H1 (cell line): ENCODE measurements at regions not wholly inside any gene's neighbourhood (a gene's known extent, or its start where the extent isn't known, plus 50 kb on each side); places are given as distances from the start of the nearest gene placed in this dataset.

Experiments
- CTCF ChIA-PET: fragments of 300-600 bp; sonication (Branson Sonifier 250); formaldehyde crosslinking; loops from one replicate; lab custom pipeline; 2021; ENCODE audit not compliant: partially characterized antibody; lab: Charles Lee
- POLR2A ChIA-PET: fragments of 300-600 bp; sonication (Branson Sonifier 250); formaldehyde crosslinking; loops from one replicate; lab custom pipeline; 2021; ENCODE audit warnings: inconsistent platforms; ENCODE audit not compliant: partially characterized antibody; lab: Charles Lee
- DNase-seq, 2 experiments: peaks; one replicate each; pipeline versions ENCODE4 v3.0.0 to v3.0.0-alpha.2; 2010 to 2022; ENCODE audit warnings: low spot score in 2 of 2, low read depth in 1 of 2, mixed read lengths in 1 of 2
- FAIRE-seq: peaks from 2 replicates; lab custom pipeline; 2011; peaks lifted over from hg19 to GRCh38; lab: Jason Lieb, UNC
- H2AFZ ChIP-seq: 2 replicates; pipeline ENCODE4 v1.8.1; 2012; ENCODE audit warnings: low read length, inconsistent platforms
- H2AK5ac ChIP-seq: 2 replicates; pipeline ENCODE4 v1.6.1; 2013; ENCODE audit warnings: low read depth, low read length
- H2BK120ac ChIP-seq: replicated peaks from 2 replicates; pipeline ENCODE3; 2013; ENCODE audit warnings: low read depth, low read length, inconsistent platforms
- H2BK12ac ChIP-seq: 2 replicates; pipeline ENCODE4 v1.6.1; 2013; ENCODE audit warnings: low read depth, low read length
- H2BK15ac ChIP-seq: 2 replicates; pipeline ENCODE4 v1.6.1; 2013; ENCODE audit warnings: low read length
- H2BK20ac ChIP-seq: 2 replicates; pipeline ENCODE4 v1.6.1; 2013; ENCODE audit warnings: low read length
- H2BK5ac ChIP-seq: 2 replicates; pipeline ENCODE4 v1.6.1; 2013; ENCODE audit warnings: low read depth, low read length
- H3K14ac ChIP-seq: 2 replicates; pipeline ENCODE4 v1.6.1; 2013; ENCODE audit warnings: inconsistent platforms; ENCODE audit not compliant: insufficient read length
- H3K18ac ChIP-seq: 2 replicates; pipeline ENCODE4 v1.6.1; 2013; ENCODE audit warnings: low read length; ENCODE audit errors: extremely low read depth
- H3K23ac ChIP-seq: 2 replicates; pipeline ENCODE4 v1.6.1; 2013; ENCODE audit warnings: inconsistent platforms; ENCODE audit not compliant: insufficient read length
- H3K23me2 ChIP-seq: 2 replicates; pipeline ENCODE4 v1.6.1; 2013; ENCODE audit warnings: low read depth, low read length
- H3K27ac ChIP-seq: 2 replicates; pipeline ENCODE4 v1.6.1; 2011; ENCODE audit warnings: low read depth, low read length, inconsistent platforms
- H3K27me3 ChIP-seq, 4 experiments: replicated peaks in 1 of 4; 1 replicate in 1 of 4; 2 replicates in 3 of 4; pipeline versions ENCODE4 v1.6.1 to v1.8.1; 2011 to 2013; ENCODE audit warnings: low read length in 3 of 4, mild to moderate bottlenecking in 3 of 4, inconsistent platforms in 2 of 4, mixed read lengths in 2 of 4, moderate library complexity in 1 of 4; ENCODE audit not compliant: control insufficient read depth in 3 of 4, insufficient read depth in 3 of 4; ENCODE audit errors: extremely low read depth in 1 of 4
- H3K36me3 ChIP-seq, 4 experiments: 2 replicates each; pipeline versions ENCODE4 v1.6.1 to v1.8.1; 2011 to 2013; ENCODE audit warnings: mild to moderate bottlenecking in 4 of 4, low read length in 3 of 4, moderate library complexity in 2 of 4, control low read depth in 1 of 4, inconsistent platforms in 1 of 4; ENCODE audit not compliant: insufficient read depth in 4 of 4, control insufficient read depth in 2 of 4
- H3K4ac ChIP-seq: replicated peaks from 2 replicates; pipeline ENCODE3; 2013; ENCODE audit warnings: low read length, low read depth, mixed read lengths, inconsistent platforms; ENCODE audit not compliant: insufficient read length
- H3K4me1 ChIP-seq, 4 experiments: replicated peaks in 1 of 4; 1 replicate in 1 of 4; 2 replicates in 3 of 4; pipeline versions ENCODE4 v1.6.1 to v1.8.1; 2011 to 2013; ENCODE audit warnings: low read length in 3 of 4, inconsistent platforms in 2 of 4, mixed read lengths in 1 of 4; ENCODE audit not compliant: insufficient read depth in 4 of 4, control insufficient read depth in 3 of 4
- H3K4me2 ChIP-seq, 2 experiments: 2 replicates each; pipeline versions ENCODE4 v1.6.1 to v1.8.1; 2011 to 2013; ENCODE audit warnings: low read depth in 2 of 2, low read length in 2 of 2, control low read depth in 1 of 2, inconsistent platforms in 1 of 2, mild to moderate bottlenecking in 1 of 2; ENCODE audit not compliant: insufficient read depth in 1 of 2
- H3K4me3 ChIP-seq, 4 experiments: fragments of 200-600, 300-600 bp in 1 of 4; sonication (generic), shearing (Covaris generic), sonication (Bioruptor Twin) in 1 of 4; 2 replicates each; pipeline versions ENCODE4 v1.5.1 to v1.8.1; 2011 to 2016; ENCODE audit warnings: low read length in 4 of 4, low read depth in 3 of 4, control low read depth in 2 of 4, inconsistent platforms in 2 of 4, mild to moderate bottlenecking in 2 of 4, mixed read lengths in 1 of 4, moderate library complexity in 1 of 4; ENCODE audit not compliant: insufficient read depth in 2 of 4; ENCODE audit errors: extremely low read depth in 1 of 4
- H3K56ac ChIP-seq: replicated peaks from 2 replicates; pipeline ENCODE3; 2013; ENCODE audit warnings: low read depth, mild to moderate bottlenecking, mixed read lengths, low read length, inconsistent platforms; ENCODE audit not compliant: insufficient read length
- H3K79me1 ChIP-seq: 2 replicates; pipeline ENCODE4 v1.6.1; 2013; ENCODE audit warnings: low read depth, low read length, control low read depth
- H3K79me2 ChIP-seq, 2 experiments: 2 replicates each; pipeline versions ENCODE4 v1.6.1 to v1.8.1; 2012 to 2013; ENCODE audit warnings: low read length in 2 of 2, mild to moderate bottlenecking in 2 of 2, inconsistent platforms in 1 of 2; ENCODE audit not compliant: insufficient read depth in 2 of 2, control insufficient read depth in 1 of 2
- H3K9ac ChIP-seq, 4 experiments: replicated peaks in 1 of 4; 1 replicate in 1 of 4; 2 replicates in 3 of 4; pipeline versions ENCODE4 v1.6.1 to v1.8.1; 2011 to 2013; ENCODE audit warnings: low read depth in 3 of 4, low read length in 3 of 4, control low read depth in 2 of 4, mild to moderate bottlenecking in 2 of 4, moderate library complexity in 2 of 4, inconsistent platforms in 1 of 4; ENCODE audit errors: extremely low read depth in 1 of 4
- H3K9me3 ChIP-seq, 2 experiments: 2 replicates each; pipeline versions ENCODE4 v1.6.1 to v1.8.1; 2012 to 2013; ENCODE audit warnings: mild to moderate bottlenecking in 2 of 2, moderate library complexity in 2 of 2, control low read depth in 1 of 2, inconsistent platforms in 1 of 2, low read depth in 1 of 2, low read length in 1 of 2, mixed read lengths in 1 of 2; ENCODE audit not compliant: insufficient read depth in 2 of 2
- H4K20me1 ChIP-seq, 2 experiments: replicated peaks in 1 of 2; 2 replicates each; pipeline versions ENCODE3 to v1.8.1; 2011 to 2013; ENCODE audit warnings: inconsistent platforms in 2 of 2, low read length in 2 of 2, mild to moderate bottlenecking in 1 of 2; ENCODE audit not compliant: insufficient read depth in 2 of 2, control insufficient read depth in 1 of 2
- H4K5ac ChIP-seq: 2 replicates; pipeline ENCODE4 v1.6.1; 2013; ENCODE audit warnings: low read length, low read depth, mixed read lengths, inconsistent platforms; ENCODE audit not compliant: insufficient read length
- H4K8ac ChIP-seq: 2 replicates; pipeline ENCODE4 v1.8.0; 2013; ENCODE audit warnings: mild to moderate bottlenecking, moderate library complexity, low read length, inconsistent platforms; ENCODE audit not compliant: insufficient read depth; ENCODE audit errors: extremely low read depth
- H4K91ac ChIP-seq: replicated peaks from 2 replicates; pipeline ENCODE3; 2013; ENCODE audit warnings: low read length, mixed read lengths, inconsistent platforms; ENCODE audit not compliant: insufficient read length
- ASH2L ChIP-seq: fragments of 200-600, 300-600 bp; sonication (generic); IDR thresholded peaks from one replicate; pipeline ENCODE4 v1.7.1; 2017; ENCODE audit warnings: low read length
- CEBPB ChIP-seq: IDR thresholded peaks from 2 replicates; pipeline ENCODE4 v1.6.1; 2012; ENCODE audit warnings: low read depth, low read length
- RXRA ChIP-seq: IDR thresholded peaks from 2 replicates; pipeline ENCODE4 v1.6.1; 2011; ENCODE audit warnings: low read depth, mild to moderate bottlenecking, low read length, moderate library complexity; ENCODE audit not compliant: insufficient read depth
- SAP30 ChIP-seq: fragments of 300-600 bp; sonication (generic); IDR thresholded peaks from 2 replicates; pipeline ENCODE4 v1.7.1; 2012; ENCODE audit warnings: low read length, moderate library complexity, mild to moderate bottlenecking, inconsistent platforms; ENCODE audit not compliant: insufficient read depth, insufficient replicate concordance
- WGBS, 2 experiments: shearing (Covaris generic) in 1 of 2; methylation state at CpG; one replicate each; pipeline versions ENCODE4 v1.1.6 to v1.1.7; 2013 to 2015; ENCODE audit warnings: low lambda C conversion rate in 2 of 2, mixed read lengths in 2 of 2, inconsistent platforms in 1 of 2, low coverage in 1 of 2, missing lambda C conversion rate in 1 of 2; ENCODE audit not compliant: insufficient replicate concordance in 2 of 2, insufficient coverage in 1 of 2, insufficient read length in 1 of 2; ENCODE audit errors: extremely low coverage in 1 of 2, missing lambda C conversion rate in 1 of 2; 5-methylcytosine and 5-hydroxymethylcytosine counted together

DNA sequence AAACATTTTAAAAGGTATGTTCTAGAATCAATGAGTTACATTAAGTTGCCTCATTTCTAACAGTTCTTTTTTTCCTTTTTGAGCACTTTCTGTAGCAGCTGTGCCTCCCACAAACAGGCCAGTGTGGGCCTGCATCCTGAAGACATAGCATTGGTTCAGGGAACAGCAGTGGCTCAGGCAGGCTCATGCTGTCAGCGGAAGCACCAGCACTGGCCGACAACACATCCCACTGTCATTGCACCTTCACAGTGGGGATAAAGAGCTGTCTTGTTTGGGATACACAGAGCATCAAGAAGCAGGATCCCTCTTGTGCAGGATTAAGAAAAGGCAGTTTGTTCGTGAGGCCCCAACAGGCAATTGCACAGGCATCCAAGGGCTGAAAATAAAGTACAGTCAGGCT, 123.3 kb downstream of the MOBP start:
- no peak overlapping the region for H3K4me2 ChIP-seq
- H2BK12ac ChIP-seq = no peak overlapping the region
- H3K18ac ChIP-seq = no peak overlapping the region
- 85% methylated on average over 3 of the region's 3 CpGs; no CpG with 5 or more reads in 1 of the 2 experiments for WGBS, 2 experiments
- H3K23me2 ChIP-seq = no peaks in the 10 kb centered on the region
- no peak overlapping the region for H3K23ac ChIP-seq
- no peak overlapping the region for H3K56ac ChIP-seq
- H2BK15ac ChIP-seq = no peak overlapping the region
- H3K79me2 ChIP-seq = no peaks in the 10 kb centered on the region
- H2BK20ac ChIP-seq = no peak overlapping the region
- H3K4ac ChIP-seq = no peak overlapping the region
- no peaks in the 10 kb centered on the region for H3K36me3 ChIP-seq
- H4K5ac ChIP-seq = no peak overlapping the region
- DNase-seq = no peak
- H3K4me1 ChIP-seq = no peaks in the 10 kb centered on the region
- H4K8ac ChIP-seq = no peak overlapping the region
- no peak overlapping the region for H3K9ac ChIP-seq
- H3K4me3 ChIP-seq = no peak overlapping the region
- ChIA-PET CTCF (interaction anchor here (0.8 to 1.0 kb wide), 4 partner anchors 11 to 378 kb away, joined by 3 to 5 read pairs (median 4); no protein-coding TSS in a partner anchor), POLR2A (no interaction called here)
- no peak overlapping the region for H2AFZ ChIP-seq
- H3K9me3 ChIP-seq = no peaks in the 10 kb centered on the region
- H2BK120ac ChIP-seq = no peak overlapping the region
- H4K20me1 ChIP-seq = no peaks in the 10 kb centered on the region
- no peak for FAIRE-seq
- H2BK5ac ChIP-seq = no peak overlapping the region
- no peak overlapping the region for H3K14ac ChIP-seq
- no peak overlapping the region for H2AK5ac ChIP-seq
- H4K91ac ChIP-seq = no peak overlapping the region
- no peaks in the 10 kb centered on the region for H3K27me3 ChIP-seq
- H3K27ac ChIP-seq = no peak overlapping the region
- H3K79me1 ChIP-seq = no peaks in the 10 kb centered on the region
- TF ChIP-seq ASH2L = no peak
- no peak for TF ChIP-seq SAP30
- TF ChIP-seq CEBPB = no peak
- no peak for TF ChIP-seq RXRA
